ENCODE measurements at regions not wholly inside any gene's neighbourhood (a gene's known extent, or its start where the extent isn't known, plus 50 kb on each side); places are given as distances from the start of the nearest gene placed in this dataset.

DNA sequence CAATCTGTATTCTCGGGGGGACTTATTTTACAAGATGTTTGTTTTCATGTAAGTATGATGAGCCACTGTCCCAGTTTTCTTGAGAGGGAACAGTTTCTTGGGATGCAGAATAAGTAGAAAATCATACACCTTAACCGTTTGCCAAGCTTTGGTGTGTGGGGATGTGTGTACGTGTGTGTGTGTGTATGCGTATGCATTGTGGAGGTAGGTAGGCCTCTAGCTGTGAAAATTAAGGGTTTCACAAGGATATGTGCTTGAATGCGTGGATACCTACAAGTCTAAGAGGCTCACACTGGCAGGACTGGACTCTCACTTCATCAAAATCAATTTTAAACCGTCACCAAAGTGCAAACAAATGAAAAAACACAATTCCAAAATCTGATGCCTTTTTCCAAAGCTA lies 204.2 kb upstream of the RBMS1 start:
- WGBS (ENCODE audit: insufficient coverage, low lambda C conversion rate) = no CpG with 5 or more reads among the region's 6 CpGs
- no peaks in the 10 kb centered on the region for H3K4me1 ChIP-seq (ENCODE audit: control insufficient read depth, insufficient read depth, low read length)
- H3K27me3 ChIP-seq (ENCODE audit: control insufficient read depth, insufficient read depth, low read length) = no peaks in the 10 kb centered on the region
- H3K9me3 ChIP-seq (ENCODE audit: control insufficient read depth, low read depth, low read length) = no peaks in the 10 kb centered on the region
- DNase-seq = no peak
- no peaks in the 10 kb centered on the region for H3K36me3 ChIP-seq (ENCODE audit: control insufficient read depth, insufficient read depth, low read length)
- H3K27ac ChIP-seq (ENCODE audit: low read length) = no peak overlapping the region
- H3K4me3 ChIP-seq (ENCODE audit: low read length) = no peak overlapping the region

GRCh38 chr2:160700021-160700814 lies 206.6 kb upstream of the RBMS1 start:
- no CpG with 5 or more reads among the region's 1 CpG for WGBS (ENCODE audit: insufficient coverage, low lambda C conversion rate)

DNA sequence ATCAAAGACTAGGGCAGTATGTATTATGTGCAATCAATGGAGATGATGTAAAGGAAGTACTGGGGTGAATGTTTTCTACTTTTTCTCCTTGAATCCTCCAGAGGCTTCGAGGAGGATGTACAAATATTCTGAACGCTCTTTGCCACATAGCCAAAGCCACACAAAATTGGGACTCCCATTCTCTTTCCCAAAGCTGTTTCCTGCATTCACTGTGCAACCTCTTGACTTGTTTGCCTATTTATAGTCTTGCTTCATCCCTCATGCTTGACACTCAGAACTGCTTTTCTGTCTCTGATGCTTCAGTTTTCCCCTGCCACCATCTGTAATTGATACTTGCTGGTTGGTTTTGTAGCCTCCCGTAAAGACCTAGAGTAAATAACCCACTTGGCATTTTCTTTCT lies 208.2 kb upstream of the RBMS1 start:
- no peak for DNase-seq
- no peak overlapping the region for H3K4me3 ChIP-seq (ENCODE audit: low read length)
- H3K27ac ChIP-seq (ENCODE audit: low read length) = no peak overlapping the region
- H3K4me1 ChIP-seq (ENCODE audit: control insufficient read depth, insufficient read depth, low read length) = no peaks in the 10 kb centered on the region
- WGBS (ENCODE audit: insufficient coverage, low lambda C conversion rate) = no CpG with 5 or more reads among the region's 3 CpGs
- no peaks in the 10 kb centered on the region for H3K36me3 ChIP-seq (ENCODE audit: control insufficient read depth, insufficient read depth, low read length)
- no peaks in the 10 kb centered on the region for H3K27me3 ChIP-seq (ENCODE audit: control insufficient read depth, insufficient read depth, low read length)
- H3K9me3 ChIP-seq (ENCODE audit: control insufficient read depth, low read depth, low read length) = no peaks in the 10 kb centered on the region

More at GRCh38 chr2:160700021-160700814, 206.6 kb upstream of the RBMS1 start:
- no peak for DNase-seq
- Histone ChIP-seq H3K27me3 (ENCODE audit: control insufficient read depth, insufficient read depth, low read length) (no peaks in the 10 kb centered on the region), H3K27ac (ENCODE audit: low read length) (no peak overlapping the region), H3K4me3 (ENCODE audit: low read length) (no peak overlapping the region), H3K9me3 (ENCODE audit: control insufficient read depth, low read depth, low read length) (no peaks in the 10 kb centered on the region), H3K36me3 (ENCODE audit: control insufficient read depth, insufficient read depth, low read length) (no peaks in the 10 kb centered on the region), H3K4me1 (ENCODE audit: control insufficient read depth, insufficient read depth, low read length) (no peaks in the 10 kb centered on the region)

DNA sequence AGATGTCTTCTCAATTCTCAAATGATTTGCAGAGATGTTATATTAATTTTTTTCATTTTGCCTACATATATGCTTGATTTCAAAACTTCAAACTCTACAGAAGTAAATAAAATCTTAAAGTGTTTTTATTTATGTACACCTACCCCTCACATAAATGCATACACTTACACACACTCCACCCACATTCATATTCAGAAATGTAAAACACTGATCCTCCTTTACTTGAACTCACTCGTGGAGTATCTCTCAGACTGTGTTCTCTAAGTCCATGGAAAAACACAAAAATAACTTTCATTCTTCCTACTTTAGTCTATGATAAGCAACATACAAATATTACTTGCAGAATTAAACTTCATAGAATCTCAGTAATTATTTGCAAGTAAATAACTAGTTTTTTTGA lies 209.1 kb upstream of the RBMS1 start:
- Histone ChIP-seq H3K27me3 (ENCODE audit: control insufficient read depth, insufficient read depth, low read length) (no peaks in the 10 kb centered on the region), H3K27ac (ENCODE audit: low read length) (no peak overlapping the region), H3K9me3 (ENCODE audit: control insufficient read depth, low read depth, low read length) (no peaks in the 10 kb centered on the region), H3K36me3 (ENCODE audit: control insufficient read depth, insufficient read depth, low read length) (no peaks in the 10 kb centered on the region), H3K4me1 (ENCODE audit: control insufficient read depth, insufficient read depth, low read length) (no peaks in the 10 kb centered on the region), H3K4me3 (ENCODE audit: low read length) (no peak overlapping the region)
- no CpG with 5 or more reads among the region's 1 CpG for WGBS (ENCODE audit: insufficient coverage, low lambda C conversion rate)
- no peak for DNase-seq

GRCh38 chr2:160703648-160704585 lies 210.3 kb upstream of the RBMS1 start:
- no peak overlapping the region for H3K27ac ChIP-seq (ENCODE audit: low read length)
- H3K4me1 ChIP-seq (ENCODE audit: control insufficient read depth, insufficient read depth, low read length) = no peaks in the 10 kb centered on the region
- no peak for DNase-seq
- no peak overlapping the region for H3K4me3 ChIP-seq (ENCODE audit: low read length)
- no peaks in the 10 kb centered on the region for H3K36me3 ChIP-seq (ENCODE audit: control insufficient read depth, insufficient read depth, low read length)
- whole genome bisulfite sequencing (ENCODE audit: insufficient coverage, low lambda C conversion rate) = no CpG with 5 or more reads among the region's 8 CpGs
- no peaks in the 10 kb centered on the region for H3K27me3 ChIP-seq (ENCODE audit: control insufficient read depth, insufficient read depth, low read length)
- H3K9me3 ChIP-seq (ENCODE audit: control insufficient read depth, low read depth, low read length) = no peaks in the 10 kb centered on the region

GRCh38 chr2:160715428-160715827 lies 221.8 kb upstream of the RBMS1 start:
- no peaks in the 10 kb centered on the region for H3K27me3 ChIP-seq (ENCODE audit: control insufficient read depth, insufficient read depth, low read length)
- H3K9me3 ChIP-seq (ENCODE audit: control insufficient read depth, low read depth, low read length) = no peaks in the 10 kb centered on the region
- no CpG with 5 or more reads among the region's 2 CpGs for WGBS (ENCODE audit: insufficient coverage, low lambda C conversion rate)
- DNase-seq = no peak
- H3K4me1 ChIP-seq (ENCODE audit: control insufficient read depth, insufficient read depth, low read length) = no peaks in the 10 kb centered on the region
- H3K36me3 ChIP-seq (ENCODE audit: control insufficient read depth, insufficient read depth, low read length) = no peaks in the 10 kb centered on the region
- no peak overlapping the region for H3K4me3 ChIP-seq (ENCODE audit: low read length)
- no peak overlapping the region for H3K27ac ChIP-seq (ENCODE audit: low read length)

- H3K9me3 ChIP-seq (ENCODE audit: control insufficient read depth, low read depth, low read length) = no peaks in the 10 kb centered on the region
- no peaks in the 10 kb centered on the region for H3K4me1 ChIP-seq (ENCODE audit: control insufficient read depth, insufficient read depth, low read length)
- H3K36me3 ChIP-seq (ENCODE audit: control insufficient read depth, insufficient read depth, low read length) = no peaks in the 10 kb centered on the region
- H3K27me3 ChIP-seq (ENCODE audit: control insufficient read depth, insufficient read depth, low read length) = no peaks in the 10 kb centered on the region
- no peak overlapping the region for H3K4me3 ChIP-seq (ENCODE audit: low read length)
- no CpG with 5 or more reads among the region's 3 CpGs for WGBS (ENCODE audit: insufficient coverage, low lambda C conversion rate)
- H3K27ac ChIP-seq (ENCODE audit: low read length) = no peak overlapping the region
- DNase-seq = no peak
Measured at GRCh38 chr2:160719116-160719515, 225.5 kb upstream of the RBMS1 start.

DNA sequence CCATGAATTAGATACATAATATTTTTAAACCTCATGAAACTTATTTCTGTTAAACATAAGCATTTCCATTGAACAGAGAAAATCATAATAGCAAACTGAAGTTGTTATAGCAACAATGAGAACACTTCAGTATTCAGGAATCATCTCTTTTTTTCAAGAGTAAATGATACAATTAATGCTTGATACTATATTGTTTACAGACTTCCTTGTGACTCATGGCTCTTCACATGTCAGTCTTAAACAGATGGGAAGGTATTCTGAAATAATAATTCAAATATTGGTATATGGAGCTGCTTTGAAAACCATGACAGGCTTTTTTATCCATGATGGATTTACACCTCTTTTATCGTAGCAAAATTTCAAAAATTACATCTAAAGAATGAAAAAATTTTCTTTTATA lies 226.5 kb upstream of the RBMS1 start:
- H3K27me3 ChIP-seq (ENCODE audit: control insufficient read depth, insufficient read depth, low read length) = no peaks in the 10 kb centered on the region
- no peak overlapping the region for H3K27ac ChIP-seq (ENCODE audit: low read length)
- no peak overlapping the region for H3K4me3 ChIP-seq (ENCODE audit: low read length)
- H3K4me1 ChIP-seq (ENCODE audit: control insufficient read depth, insufficient read depth, low read length) = no peaks in the 10 kb centered on the region
- H3K36me3 ChIP-seq (ENCODE audit: control insufficient read depth, insufficient read depth, low read length) = no peaks in the 10 kb centered on the region
- DNase-seq = no peak
- no CpG with 5 or more reads among the region's 1 CpG for WGBS (ENCODE audit: insufficient coverage, low lambda C conversion rate)
- no peaks in the 10 kb centered on the region for H3K9me3 ChIP-seq (ENCODE audit: control insufficient read depth, low read depth, low read length)

- Histone ChIP-seq H3K27me3 (ENCODE audit: control insufficient read depth, insufficient read depth, low read length) (no peaks in the 10 kb centered on the region), H3K36me3 (ENCODE audit: control insufficient read depth, insufficient read depth, low read length) (no peaks in the 10 kb centered on the region), H3K9me3 (ENCODE audit: control insufficient read depth, low read depth, low read length) (no peaks in the 10 kb centered on the region), H3K4me1 (ENCODE audit: control insufficient read depth, insufficient read depth, low read length) (no peaks in the 10 kb centered on the region), H3K4me3 (ENCODE audit: low read length) (no peak overlapping the region), H3K27ac (ENCODE audit: low read length) (no peak overlapping the region)
- 88% methylated on average over 1 of the region's 1 CpG for WGBS (ENCODE audit: insufficient coverage, low lambda C conversion rate)
- no peak for DNase-seq
Measured at GRCh38 chr2:160721089-160722040, 227.8 kb upstream of the RBMS1 start.

GRCh38 chr2:160726046-160726445 lies 232.4 kb upstream of the RBMS1 start:
- no peaks in the 10 kb centered on the region for H3K27me3 ChIP-seq (ENCODE audit: control insufficient read depth, insufficient read depth, low read length)
- H3K9me3 ChIP-seq (ENCODE audit: control insufficient read depth, low read depth, low read length) = no peaks in the 10 kb centered on the region
- no peaks in the 10 kb centered on the region for H3K4me1 ChIP-seq (ENCODE audit: control insufficient read depth, insufficient read depth, low read length)
- no peaks in the 10 kb centered on the region for H3K36me3 ChIP-seq (ENCODE audit: control insufficient read depth, insufficient read depth, low read length)
- no CpG with 5 or more reads among the region's 1 CpG for WGBS (ENCODE audit: insufficient coverage, low lambda C conversion rate)
- no peak overlapping the region for H3K4me3 ChIP-seq (ENCODE audit: low read length)
- DNase-seq = no peak
- no peak overlapping the region for H3K27ac ChIP-seq (ENCODE audit: low read length)

Measured in large intestine (tissue), 3 donors.